NCI-H345 treated with DMSO at 0.1 percent for 48 hours (cell line): ENCODE measurements at regions not wholly inside any gene's neighbourhood (a gene's known extent, or its start where the extent isn't known, plus 50 kb on each side); places are given as distances from the start of the nearest gene placed in this dataset.
"Not testable (repeated sequence)": the region's sequence is repeated elsewhere in the genome, so short reads cannot be mapped to it uniquely, and the experiment has no call there.

Source experiments
- DNase-seq: peaks from one replicate; lab custom pipeline; 2025; ENCODE audit not compliant: unreplicated experiment; lab: John Stamatoyannopoulos, UW

GRCh38 chr6:9136141-9136822 lies 700.9 kb upstream of the SLC35B3 start:
- DNase-seq = no peak

DNA sequence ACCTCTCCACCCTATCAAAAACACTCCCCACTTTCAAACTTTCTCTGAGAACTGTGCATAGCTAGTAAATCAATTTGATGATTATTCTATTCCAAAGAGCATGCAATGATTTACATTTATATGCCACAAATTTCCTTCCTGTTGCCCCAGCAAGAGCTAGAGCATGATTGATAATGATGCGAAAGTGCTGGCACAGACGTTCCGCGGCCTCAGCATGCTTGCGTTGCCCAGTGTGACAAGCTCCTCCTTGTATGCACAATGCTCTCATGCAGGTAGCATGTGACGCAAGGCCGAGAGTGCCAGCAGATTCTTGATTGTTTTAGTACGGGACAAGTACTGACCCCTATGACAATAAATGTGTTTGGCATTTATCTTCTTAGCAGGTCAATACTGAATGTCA lies 696.3 kb upstream of the SLC35B3 start:
- DNase-seq = no peak

DNA sequence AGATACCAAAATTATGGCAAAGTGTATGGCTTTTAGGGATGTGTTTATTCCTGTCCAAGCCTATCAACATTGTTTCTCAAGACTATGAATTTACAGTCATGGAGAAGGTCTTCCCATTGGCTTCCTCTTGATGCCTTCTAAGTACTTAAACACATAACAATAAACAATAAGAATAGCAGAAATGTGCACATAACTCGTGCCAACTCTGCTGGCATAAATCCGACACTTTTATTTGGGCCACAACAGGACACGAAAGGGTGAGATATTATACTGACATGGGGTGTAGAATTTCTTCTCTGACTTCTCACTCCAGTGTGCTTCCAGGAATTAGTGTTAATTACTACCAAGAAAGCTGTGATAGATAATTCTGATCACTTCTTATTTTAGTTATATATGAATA lies 695.9 kb upstream of the SLC35B3 start:
- no peak for DNase-seq

- DNase-seq = no peak
Observed at GRCh38 chr6:9128970-9129369, 693.6 kb upstream of the SLC35B3 start.

DNA sequence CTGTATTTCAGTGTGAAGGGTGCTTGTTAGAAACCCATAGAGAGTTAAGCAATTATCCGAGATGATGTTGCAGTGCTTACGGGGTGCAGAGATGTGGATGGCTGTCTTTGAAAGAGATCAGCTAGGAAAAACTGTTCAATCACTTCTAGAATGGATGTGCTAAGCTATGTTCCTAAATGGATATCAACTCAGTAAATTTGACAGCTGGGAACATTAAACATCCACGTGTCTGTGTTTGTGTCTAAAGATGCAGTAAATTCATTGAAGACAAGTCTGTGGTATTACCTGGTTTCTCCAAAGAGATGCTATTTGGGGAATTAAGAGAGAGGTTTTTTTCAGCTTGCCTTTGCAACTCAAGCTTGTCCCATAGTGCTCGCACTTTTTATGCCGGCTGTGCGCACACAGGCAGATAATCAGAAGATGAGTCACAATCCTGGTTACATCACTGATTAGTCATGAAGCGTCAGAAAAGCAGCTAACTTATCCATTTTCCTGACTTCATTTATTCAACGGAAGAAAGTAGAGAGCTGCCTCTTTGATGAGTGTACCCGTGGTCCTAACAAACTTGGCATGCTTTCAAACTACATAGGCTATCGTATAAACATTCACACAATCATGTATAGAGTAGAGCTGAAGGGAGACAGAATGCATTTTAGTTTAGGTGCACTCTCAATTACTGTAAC lies 691.7 kb upstream of the SLC35B3 start:
- no peak for DNase-seq

DNA sequence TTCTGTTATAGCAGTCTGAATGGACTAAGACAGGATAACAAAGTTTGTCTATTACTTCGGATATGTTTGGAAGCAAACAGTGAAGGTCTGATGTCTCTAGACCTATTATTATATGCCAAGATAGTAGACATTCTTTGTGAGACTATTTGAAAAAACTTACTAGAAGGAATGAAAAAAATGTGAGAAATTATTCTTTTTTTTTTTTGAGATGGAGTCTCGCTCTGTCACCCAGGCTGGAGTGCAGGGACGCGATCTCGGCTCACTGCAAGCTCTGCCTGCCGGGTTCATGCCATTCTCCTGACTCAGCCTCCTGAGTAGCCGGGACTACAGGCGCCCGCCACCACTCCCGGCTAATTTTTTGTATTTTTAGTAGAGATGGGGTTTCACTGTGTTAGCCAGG lies 690.7 kb upstream of the SLC35B3 start:
- DNase-seq = not testable (repeated sequence)

DNA sequence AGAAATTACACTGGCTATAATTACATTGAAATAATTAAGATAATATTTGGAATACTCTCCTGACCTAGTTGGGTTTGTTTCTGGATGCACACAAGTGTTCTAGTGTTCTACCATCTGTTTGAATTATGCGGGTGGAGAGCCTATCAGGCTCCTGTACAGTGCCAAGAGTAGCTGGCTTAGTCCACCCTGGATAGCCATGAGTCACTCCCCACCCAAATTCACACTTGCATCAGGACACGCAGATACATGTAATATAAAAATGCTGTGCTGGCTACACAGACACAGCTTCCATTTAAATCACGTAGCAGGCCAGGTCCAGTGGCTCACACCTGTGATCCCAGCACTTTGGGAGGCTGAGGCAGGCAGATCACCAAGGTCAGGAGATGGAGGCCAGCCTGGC lies 686.2 kb upstream of the SLC35B3 start:
- no peak for DNase-seq

GRCh38 chr6:9116026-9116425 lies 680.7 kb upstream of the SLC35B3 start:
- no peak for DNase-seq

DNA sequence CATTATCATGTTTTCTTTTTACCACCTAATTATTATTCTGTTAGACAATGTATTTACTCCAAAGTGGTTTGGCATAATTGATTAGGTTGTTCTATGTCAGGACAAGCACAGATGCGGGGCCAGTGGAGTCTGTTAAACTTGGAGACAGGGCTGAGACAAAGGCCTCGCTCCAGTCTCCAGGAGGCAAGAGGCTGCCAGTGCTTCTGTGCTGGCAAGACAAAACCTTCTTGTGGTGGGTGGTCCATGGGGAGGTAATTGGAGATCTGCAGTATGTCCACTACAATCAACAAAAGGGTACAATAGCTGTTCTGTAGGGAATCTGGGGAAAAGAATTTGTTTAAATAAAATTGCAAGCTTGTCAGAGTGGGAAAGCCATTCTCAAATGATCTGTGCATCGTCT lies 677.2 kb upstream of the SLC35B3 start:
- DNase-seq = no peak

- DNase-seq = no peak
Observed at GRCh38 chr6:9103876-9104521, 668.7 kb upstream of the SLC35B3 start.

DNA sequence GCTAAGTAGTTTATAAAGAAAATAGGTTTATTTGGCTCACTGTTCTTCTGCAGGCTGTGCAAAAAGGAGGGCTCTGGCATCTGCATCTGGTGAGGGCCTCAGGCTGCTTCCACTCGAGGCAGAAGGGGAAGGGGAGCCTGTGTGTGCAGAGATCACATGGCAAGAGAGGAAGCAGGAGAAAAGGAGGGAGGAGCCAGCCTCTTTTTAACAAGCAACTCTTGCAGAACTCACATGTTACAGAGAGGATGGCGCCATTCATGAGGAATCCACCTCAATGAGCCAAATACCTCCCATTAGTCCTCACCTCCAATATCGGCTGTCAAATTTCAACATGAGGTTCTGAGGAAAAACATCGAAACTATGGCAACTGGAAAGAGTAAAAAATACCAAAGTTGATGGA lies 666.6 kb upstream of the SLC35B3 start:
- no peak for DNase-seq

GRCh38 chr6:9100869-9101580 lies 665.7 kb upstream of the SLC35B3 start:
- DNase-seq = no peak

- no peak for DNase-seq
Observed at GRCh38 chr6:9095729-9096128, 660.4 kb upstream of the SLC35B3 start.

DNA sequence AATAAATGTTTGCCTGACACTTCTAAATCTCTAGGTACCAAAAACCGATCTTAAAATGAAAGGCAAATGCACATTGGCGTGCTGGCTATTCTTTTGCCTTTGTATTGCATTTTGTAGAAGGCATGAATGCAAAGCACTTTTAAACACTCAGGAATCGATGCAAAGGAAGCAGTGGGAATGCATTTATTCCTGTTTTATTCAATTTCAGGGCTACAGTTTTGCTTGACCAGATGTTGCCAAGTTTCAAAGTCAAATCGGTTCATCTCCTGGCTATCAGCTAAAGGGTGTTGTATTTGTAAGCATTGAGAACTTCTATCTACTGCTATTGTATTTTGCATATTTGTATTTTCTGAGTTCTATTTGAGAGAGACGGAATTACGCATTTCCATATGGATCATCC lies 659.8 kb upstream of the SLC35B3 start:
- DNase-seq = no peak

DNA sequence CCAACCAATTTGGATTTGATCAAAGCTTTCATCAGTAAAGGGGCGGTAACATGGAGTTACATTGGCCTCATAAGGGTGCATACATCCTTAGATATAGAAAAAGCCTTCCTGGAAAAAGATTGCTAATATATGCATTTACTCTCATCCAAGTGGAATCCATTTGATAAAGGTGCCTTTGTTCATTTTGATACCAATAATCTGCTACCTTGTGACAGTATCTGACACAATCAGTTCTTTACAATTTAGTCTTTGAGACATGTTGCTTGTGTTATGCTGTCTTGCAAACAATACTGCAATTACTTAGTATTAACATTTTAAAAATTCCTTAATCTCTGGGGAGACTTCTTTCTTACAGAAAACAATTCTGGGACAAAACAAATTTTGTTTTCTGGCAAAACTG lies 654.4 kb upstream of the SLC35B3 start:
- DNase-seq = no peak

GRCh38 chr6:9087470-9087869 lies 652.1 kb upstream of the SLC35B3 start:
- no peak for DNase-seq

- DNase-seq = no peak
Observed at GRCh38 chr6:9086331-9086730, 651.0 kb upstream of the SLC35B3 start.

- DNase-seq = no peak
Observed at GRCh38 chr6:9085709-9086070, 650.3 kb upstream of the SLC35B3 start.

DNA sequence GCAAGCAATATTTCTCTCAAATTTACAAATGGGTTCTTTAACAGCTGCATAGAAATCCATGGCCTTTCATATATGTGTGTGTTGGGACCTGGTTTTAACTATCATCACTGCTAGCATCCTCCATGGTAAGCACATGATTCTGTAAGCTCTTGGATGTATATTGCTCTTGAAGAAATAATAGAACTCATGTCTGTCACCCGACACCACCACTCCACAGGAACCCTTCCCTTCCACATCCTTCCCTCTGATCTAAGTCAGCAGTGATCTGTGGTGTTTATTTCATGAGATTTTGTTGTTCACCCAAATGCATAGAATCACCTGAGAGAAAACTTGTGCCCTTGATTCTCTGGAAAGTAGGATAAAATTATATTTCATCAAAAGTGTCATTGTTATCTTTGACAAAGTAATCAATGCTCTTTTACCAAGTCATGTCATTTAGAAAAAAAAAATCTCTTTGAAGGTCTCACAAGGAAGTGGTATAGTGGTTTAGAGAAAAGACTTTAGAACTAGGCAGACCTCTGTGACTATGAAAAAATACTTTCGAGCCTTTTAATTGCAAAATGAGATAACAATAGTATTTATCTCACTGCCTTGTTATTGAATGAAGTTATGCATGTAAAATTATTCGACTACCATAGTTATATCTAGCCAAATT lies 649.8 kb upstream of the SLC35B3 start:
- DNase-seq = no peak

DNA sequence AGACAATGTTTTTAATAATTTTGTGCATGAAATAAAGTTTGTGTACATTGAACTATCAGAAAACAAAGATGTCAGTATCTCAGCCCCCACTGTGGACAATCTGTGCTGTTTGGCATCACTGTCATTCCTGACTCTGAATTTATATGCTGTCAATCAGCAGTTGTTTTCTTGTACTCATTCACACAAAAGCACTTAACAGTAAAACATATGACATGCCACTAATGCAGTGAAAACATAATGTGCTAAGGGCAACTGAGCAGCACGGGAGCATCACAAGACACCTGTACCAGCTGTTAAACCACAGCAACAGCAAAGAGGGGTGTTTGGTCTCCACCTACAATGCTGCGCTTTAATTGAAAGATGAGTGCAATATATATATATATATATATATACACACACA lies 647.8 kb upstream of the SLC35B3 start:
- no peak for DNase-seq

DNA sequence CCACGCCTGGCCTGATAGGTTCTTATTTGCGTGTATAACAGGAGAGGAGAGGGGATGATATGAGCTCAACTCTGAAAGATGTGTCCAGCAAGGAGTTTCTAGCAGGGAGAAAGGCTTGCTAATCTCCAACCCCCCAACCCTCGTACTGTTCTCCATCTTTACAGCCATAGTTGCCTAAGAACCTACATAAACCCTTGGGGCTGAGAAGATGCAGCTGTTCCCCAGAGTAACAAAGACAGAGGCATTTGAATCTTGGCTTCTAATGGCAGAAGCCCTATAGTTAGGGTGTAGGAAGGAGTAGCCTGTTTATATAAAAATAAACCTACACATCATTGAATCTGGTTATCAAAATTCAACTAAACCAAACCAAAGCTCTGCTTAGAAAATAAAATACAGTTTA lies 631.4 kb upstream of the SLC35B3 start:
- DNase-seq = no peak
